WTC11 (cell line): ENCODE measurements at regions not wholly inside any gene's neighbourhood (a gene's known extent, or its start where the extent isn't known, plus 50 kb on each side); places are given as distances from the start of the nearest gene placed in this dataset.

Experiments
- ATAC-seq: fragments of 200-7000 bp; cut with Tn5 transposase; 2 replicates; pipeline ENCODE4 v1.10.0; 2021; ENCODE audit warnings: mild to moderate bottlenecking, moderate library complexity
- CTCF ChIA-PET: fragments of 300-600 bp; sonication (Branson Sonifier 250); formaldehyde crosslinking; loops from one replicate; lab custom pipeline; 2021; ENCODE audit warnings: antibody characterized with exemption; lab: Charles Lee
- POLR2A ChIA-PET: fragments of 350-600 bp; sonication (Branson Sonifier 250); formaldehyde crosslinking; loops from one replicate; lab custom pipeline; 2021; ENCODE audit warnings: antibody characterized with exemption; lab: Charles Lee
- DNase-seq: peaks from one replicate; pipeline ENCODE4 v3.0.0; 2021; ENCODE audit warnings: low spot score
- H3K27ac Mint-ChIP-seq: 2 replicates; pipeline ENCODE4 v1.8.0; 2021; ENCODE audit warnings: mixed read lengths
- H3K27me3 Mint-ChIP-seq: 2 replicates; pipeline ENCODE4 v1.8.0; 2021; ENCODE audit warnings: low read depth, mild to moderate bottlenecking, moderate library complexity, mixed read lengths
- H3K36me3 Mint-ChIP-seq: 2 replicates; pipeline ENCODE4 v1.8.0; 2021; ENCODE audit warnings: mixed read lengths
- H3K4me1 Mint-ChIP-seq: 2 replicates; pipeline ENCODE4 v1.8.0; 2022; ENCODE audit warnings: mixed read lengths
- H3K4me3 Mint-ChIP-seq: 2 replicates; pipeline ENCODE4 v1.8.0; 2021; ENCODE audit warnings: mild to moderate bottlenecking, moderate library complexity, mixed read lengths
- H3K9me3 Mint-ChIP-seq: 2 replicates; pipeline ENCODE4 v1.8.0; 2021; ENCODE audit warnings: mixed read lengths
- AR ChIP-seq: fragments of 250-450 bp; sonication (Bioruptor Pico); IDR thresholded peaks from 2 replicates; pipeline ENCODE4 v1.9.0; 2021; ENCODE audit warnings: mild to moderate bottlenecking
- ATF1 ChIP-seq: sonication (generic); formaldehyde crosslinking; IDR thresholded peaks from 2 replicates; pipeline ENCODE4 v1.8.1; 2023; ENCODE audit warnings: mild to moderate bottlenecking, moderate library complexity, missing genetic modification reagents
- ATF2 ChIP-seq: sonication (generic); formaldehyde crosslinking; IDR thresholded peaks from 2 replicates; pipeline ENCODE4 v1.8.1; 2022; ENCODE audit warnings: low read depth, missing genetic modification reagents, borderline replicate concordance
- E2F5 ChIP-seq: sonication (generic); formaldehyde crosslinking; IDR thresholded peaks from 2 replicates; pipeline ENCODE4 v1.8.1; 2022; ENCODE audit warnings: mild to moderate bottlenecking, moderate library complexity, missing genetic modification reagents
- GTF2I ChIP-seq: fragments of 250-450 bp; sonication (Bioruptor Pico); conservative IDR thresholded peaks from 2 replicates; pipeline ENCODE4 v1.4.0; 2021; ENCODE audit warnings: mild to moderate bottlenecking
- MYBL2 ChIP-seq: sonication (generic); formaldehyde crosslinking; IDR thresholded peaks from 2 replicates; pipeline ENCODE4 v1.8.1; 2023; ENCODE audit warnings: mild to moderate bottlenecking, moderate library complexity, missing genetic modification reagents
- NFATC4 ChIP-seq: fragments of 250-450 bp; sonication (Bioruptor Pico); IDR thresholded peaks from 2 replicates; pipeline ENCODE4 v1.9.0; 2021; ENCODE audit warnings: mild to moderate bottlenecking
- NFE2L1 ChIP-seq: sonication (generic); formaldehyde crosslinking; IDR thresholded peaks from 2 replicates; pipeline ENCODE4 v1.8.1; 2023; ENCODE audit warnings: missing genetic modification reagents
- NR2C2 ChIP-seq: sonication (generic); formaldehyde crosslinking; IDR thresholded peaks from 2 replicates; pipeline ENCODE4 v1.8.0; 2022; ENCODE audit warnings: mild to moderate bottlenecking, missing genetic modification reagents
- OVOL2 ChIP-seq: fragments of 250-450 bp; sonication (Bioruptor Pico); IDR thresholded peaks from 2 replicates; pipeline ENCODE4 v1.9.0; 2021; ENCODE audit warnings: mild to moderate bottlenecking, borderline replicate concordance
- STAT6 ChIP-seq: sonication (generic); formaldehyde crosslinking; conservative IDR thresholded peaks from 2 replicates; pipeline ENCODE4 v1.8.1; 2023; ENCODE audit warnings: mild to moderate bottlenecking, low read depth, missing genetic modification reagents, moderate library complexity
- TCF7 ChIP-seq: sonication (generic); formaldehyde crosslinking; IDR thresholded peaks from 2 replicates; pipeline ENCODE4 v1.8.0; 2022; ENCODE audit warnings: mild to moderate bottlenecking, low read depth, missing genetic modification reagents, moderate library complexity
- ZBTB43 ChIP-seq: sonication (generic); formaldehyde crosslinking; IDR thresholded peaks from 2 replicates; pipeline ENCODE4 v1.8.1; 2023; ENCODE audit warnings: mild to moderate bottlenecking, missing genetic modification reagents
- ZMAT4 ChIP-seq: fragments of 250-450 bp; sonication (Bioruptor Pico); IDR thresholded peaks from 2 replicates; pipeline ENCODE4 v1.9.0; 2021; ENCODE audit warnings: mild to moderate bottlenecking
- ZNF219 ChIP-seq: sonication (generic); formaldehyde crosslinking; IDR thresholded peaks from 2 replicates; pipeline ENCODE4 v1.8.0; 2023; ENCODE audit warnings: missing genetic modification reagents, mild to moderate bottlenecking, borderline replicate concordance
- ZNF396 ChIP-seq: fragments of 250-450 bp; sonication (Bioruptor Pico); IDR thresholded peaks from 2 replicates; pipeline ENCODE4 v1.8.0; 2021; ENCODE audit warnings: mild to moderate bottlenecking, moderate library complexity, borderline replicate concordance
- ZNF425 ChIP-seq: fragments of 250-450 bp; sonication (Bioruptor Pico); conservative IDR thresholded peaks from 2 replicates; pipeline ENCODE4 v1.9.0; 2021; ENCODE audit warnings: mild to moderate bottlenecking
- ZNF532 ChIP-seq: fragments of 250-450 bp; sonication (Bioruptor Pico); IDR thresholded peaks from 2 replicates; pipeline ENCODE4 v1.9.0; 2021; ENCODE audit warnings: mild to moderate bottlenecking, borderline replicate concordance
- ZSCAN18 ChIP-seq: fragments of 250-450 bp; sonication (Bioruptor Pico); IDR thresholded peaks from 2 replicates; pipeline ENCODE4 v2.1.2; 2022; ENCODE audit warnings: mild to moderate bottlenecking, moderate library complexity

- ChIA-PET CTCF (no interaction called here), POLR2A (no interaction called here)
- H3K36me3 Mint-ChIP-seq, result peaks cover 7% of the 10 kb centered on the region
- no peak overlapping the region for H3K27ac Mint-ChIP-seq
- H3K4me3 Mint-ChIP-seq, result no peak overlapping the region
- ATAC-seq, result no peak
- DNase-seq, result no peak
- peaks cover 38% of the 10 kb centered on the region for H3K9me3 Mint-ChIP-seq
- no peaks in the 10 kb centered on the region for H3K27me3 Mint-ChIP-seq
- peaks cover 8% of the 10 kb centered on the region for H3K4me1 Mint-ChIP-seq
- no peak for TF ChIP-seq GTF2I (CRISPR knock-in tag)
- no peak for TF ChIP-seq MYBL2 (CRISPR knock-in tag)
- no peak for TF ChIP-seq E2F5
- no peak for TF ChIP-seq NFATC4 (CRISPR knock-in tag)
- no peak for TF ChIP-seq NR2C2 (CRISPR knock-in tag)
- TF ChIP-seq ZBTB43 (CRISPR knock-in tag), result no peak
- no peak for TF ChIP-seq ZSCAN18
- no peak for TF ChIP-seq ZNF219 (CRISPR knock-in tag)
- TF ChIP-seq NFE2L1 (CRISPR knock-in tag), result no peak
- no peak for TF ChIP-seq ZNF425 (CRISPR knock-in tag)
- no peak for TF ChIP-seq AR (CRISPR knock-in tag)
- no peak for TF ChIP-seq OVOL2
- no peak for TF ChIP-seq ZNF396 (CRISPR knock-in tag)
- TF ChIP-seq ZMAT4 (CRISPR knock-in tag), result no peak
- TF ChIP-seq TCF7 (CRISPR knock-in tag), result no peak
- no peak for TF ChIP-seq ATF1 (CRISPR knock-in tag)
- no peak for TF ChIP-seq STAT6 (CRISPR knock-in tag)
- no peak for TF ChIP-seq ZNF532
- TF ChIP-seq ATF2, result no peak
Observed at GRCh38 chr4:45131020-45131419, 404.7 kb upstream of the GNPDA2 start.
